H1 (cell line): ENCODE measurements at regions not wholly inside any gene's neighbourhood (a gene's known extent, or its start where the extent isn't known, plus 50 kb on each side); places are given as distances from the start of the nearest gene placed in this dataset.

Experiments
- CTCF ChIA-PET: fragments of 300-600 bp; sonication (Branson Sonifier 250); formaldehyde crosslinking; loops from one replicate; lab custom pipeline; 2021; ENCODE audit not compliant: partially characterized antibody; lab: Charles Lee
- POLR2A ChIA-PET: fragments of 300-600 bp; sonication (Branson Sonifier 250); formaldehyde crosslinking; loops from one replicate; lab custom pipeline; 2021; ENCODE audit warnings: inconsistent platforms; ENCODE audit not compliant: partially characterized antibody; lab: Charles Lee
- DNase-seq, 2 experiments: peaks; one replicate each; pipeline versions ENCODE4 v3.0.0 to v3.0.0-alpha.2; 2010 to 2022; ENCODE audit warnings: low spot score in 2 of 2, low read depth in 1 of 2, mixed read lengths in 1 of 2
- FAIRE-seq: peaks from 2 replicates; lab custom pipeline; 2011; peaks lifted over from hg19 to GRCh38; lab: Jason Lieb, UNC
- H2AFZ ChIP-seq: 2 replicates; pipeline ENCODE4 v1.8.1; 2012; ENCODE audit warnings: low read length, inconsistent platforms
- H2AK5ac ChIP-seq: 2 replicates; pipeline ENCODE4 v1.6.1; 2013; ENCODE audit warnings: low read depth, low read length
- H2BK120ac ChIP-seq: replicated peaks from 2 replicates; pipeline ENCODE3; 2013; ENCODE audit warnings: low read depth, low read length, inconsistent platforms
- H2BK12ac ChIP-seq: 2 replicates; pipeline ENCODE4 v1.6.1; 2013; ENCODE audit warnings: low read depth, low read length
- H2BK15ac ChIP-seq: 2 replicates; pipeline ENCODE4 v1.6.1; 2013; ENCODE audit warnings: low read length
- H2BK20ac ChIP-seq: 2 replicates; pipeline ENCODE4 v1.6.1; 2013; ENCODE audit warnings: low read length
- H2BK5ac ChIP-seq: 2 replicates; pipeline ENCODE4 v1.6.1; 2013; ENCODE audit warnings: low read depth, low read length
- H3K14ac ChIP-seq: 2 replicates; pipeline ENCODE4 v1.6.1; 2013; ENCODE audit warnings: inconsistent platforms; ENCODE audit not compliant: insufficient read length
- H3K18ac ChIP-seq: 2 replicates; pipeline ENCODE4 v1.6.1; 2013; ENCODE audit warnings: low read length; ENCODE audit errors: extremely low read depth
- H3K23ac ChIP-seq: 2 replicates; pipeline ENCODE4 v1.6.1; 2013; ENCODE audit warnings: inconsistent platforms; ENCODE audit not compliant: insufficient read length
- H3K23me2 ChIP-seq: 2 replicates; pipeline ENCODE4 v1.6.1; 2013; ENCODE audit warnings: low read depth, low read length
- H3K27ac ChIP-seq: 2 replicates; pipeline ENCODE4 v1.6.1; 2011; ENCODE audit warnings: low read depth, low read length, inconsistent platforms
- H3K27me3 ChIP-seq, 4 experiments: replicated peaks in 1 of 4; 1 replicate in 1 of 4; 2 replicates in 3 of 4; pipeline versions ENCODE4 v1.6.1 to v1.8.1; 2011 to 2013; ENCODE audit warnings: low read length in 3 of 4, mild to moderate bottlenecking in 3 of 4, inconsistent platforms in 2 of 4, mixed read lengths in 2 of 4, moderate library complexity in 1 of 4; ENCODE audit not compliant: control insufficient read depth in 3 of 4, insufficient read depth in 3 of 4; ENCODE audit errors: extremely low read depth in 1 of 4
- H3K36me3 ChIP-seq, 4 experiments: 2 replicates each; pipeline versions ENCODE4 v1.6.1 to v1.8.1; 2011 to 2013; ENCODE audit warnings: mild to moderate bottlenecking in 4 of 4, low read length in 3 of 4, moderate library complexity in 2 of 4, control low read depth in 1 of 4, inconsistent platforms in 1 of 4; ENCODE audit not compliant: insufficient read depth in 4 of 4, control insufficient read depth in 2 of 4
- H3K4ac ChIP-seq: replicated peaks from 2 replicates; pipeline ENCODE3; 2013; ENCODE audit warnings: low read length, low read depth, mixed read lengths, inconsistent platforms; ENCODE audit not compliant: insufficient read length
- H3K4me1 ChIP-seq, 4 experiments: replicated peaks in 1 of 4; 1 replicate in 1 of 4; 2 replicates in 3 of 4; pipeline versions ENCODE4 v1.6.1 to v1.8.1; 2011 to 2013; ENCODE audit warnings: low read length in 3 of 4, inconsistent platforms in 2 of 4, mixed read lengths in 1 of 4; ENCODE audit not compliant: insufficient read depth in 4 of 4, control insufficient read depth in 3 of 4
- H3K4me2 ChIP-seq, 2 experiments: 2 replicates each; pipeline versions ENCODE4 v1.6.1 to v1.8.1; 2011 to 2013; ENCODE audit warnings: low read depth in 2 of 2, low read length in 2 of 2, control low read depth in 1 of 2, inconsistent platforms in 1 of 2, mild to moderate bottlenecking in 1 of 2; ENCODE audit not compliant: insufficient read depth in 1 of 2
- H3K4me3 ChIP-seq, 4 experiments: fragments of 200-600, 300-600 bp in 1 of 4; sonication (generic), shearing (Covaris generic), sonication (Bioruptor Twin) in 1 of 4; 2 replicates each; pipeline versions ENCODE4 v1.5.1 to v1.8.1; 2011 to 2016; ENCODE audit warnings: low read length in 4 of 4, low read depth in 3 of 4, control low read depth in 2 of 4, inconsistent platforms in 2 of 4, mild to moderate bottlenecking in 2 of 4, mixed read lengths in 1 of 4, moderate library complexity in 1 of 4; ENCODE audit not compliant: insufficient read depth in 2 of 4; ENCODE audit errors: extremely low read depth in 1 of 4
- H3K56ac ChIP-seq: replicated peaks from 2 replicates; pipeline ENCODE3; 2013; ENCODE audit warnings: low read depth, mild to moderate bottlenecking, mixed read lengths, low read length, inconsistent platforms; ENCODE audit not compliant: insufficient read length
- H3K79me1 ChIP-seq: 2 replicates; pipeline ENCODE4 v1.6.1; 2013; ENCODE audit warnings: low read depth, low read length, control low read depth
- H3K79me2 ChIP-seq, 2 experiments: 2 replicates each; pipeline versions ENCODE4 v1.6.1 to v1.8.1; 2012 to 2013; ENCODE audit warnings: low read length in 2 of 2, mild to moderate bottlenecking in 2 of 2, inconsistent platforms in 1 of 2; ENCODE audit not compliant: insufficient read depth in 2 of 2, control insufficient read depth in 1 of 2
- H3K9ac ChIP-seq, 4 experiments: replicated peaks in 1 of 4; 1 replicate in 1 of 4; 2 replicates in 3 of 4; pipeline versions ENCODE4 v1.6.1 to v1.8.1; 2011 to 2013; ENCODE audit warnings: low read depth in 3 of 4, low read length in 3 of 4, control low read depth in 2 of 4, mild to moderate bottlenecking in 2 of 4, moderate library complexity in 2 of 4, inconsistent platforms in 1 of 4; ENCODE audit errors: extremely low read depth in 1 of 4
- H3K9me3 ChIP-seq, 2 experiments: 2 replicates each; pipeline versions ENCODE4 v1.6.1 to v1.8.1; 2012 to 2013; ENCODE audit warnings: mild to moderate bottlenecking in 2 of 2, moderate library complexity in 2 of 2, control low read depth in 1 of 2, inconsistent platforms in 1 of 2, low read depth in 1 of 2, low read length in 1 of 2, mixed read lengths in 1 of 2; ENCODE audit not compliant: insufficient read depth in 2 of 2
- H4K20me1 ChIP-seq, 2 experiments: replicated peaks in 1 of 2; 2 replicates each; pipeline versions ENCODE3 to v1.8.1; 2011 to 2013; ENCODE audit warnings: inconsistent platforms in 2 of 2, low read length in 2 of 2, mild to moderate bottlenecking in 1 of 2; ENCODE audit not compliant: insufficient read depth in 2 of 2, control insufficient read depth in 1 of 2
- H4K5ac ChIP-seq: 2 replicates; pipeline ENCODE4 v1.6.1; 2013; ENCODE audit warnings: low read length, low read depth, mixed read lengths, inconsistent platforms; ENCODE audit not compliant: insufficient read length
- H4K8ac ChIP-seq: 2 replicates; pipeline ENCODE4 v1.8.0; 2013; ENCODE audit warnings: mild to moderate bottlenecking, moderate library complexity, low read length, inconsistent platforms; ENCODE audit not compliant: insufficient read depth; ENCODE audit errors: extremely low read depth
- H4K91ac ChIP-seq: replicated peaks from 2 replicates; pipeline ENCODE3; 2013; ENCODE audit warnings: low read length, mixed read lengths, inconsistent platforms; ENCODE audit not compliant: insufficient read length
- ASH2L ChIP-seq: fragments of 200-600, 300-600 bp; sonication (generic); IDR thresholded peaks from one replicate; pipeline ENCODE4 v1.7.1; 2017; ENCODE audit warnings: low read length
- BCL11A ChIP-seq, 2 experiments: IDR thresholded peaks; one replicate each; pipeline ENCODE4 v1.6.1; 2011; ENCODE audit warnings: low read depth in 2 of 2, low read length in 2 of 2, mild to moderate bottlenecking in 2 of 2
- JUN ChIP-seq: IDR thresholded peaks from 2 replicates; pipeline ENCODE4 v1.6.1; 2011; ENCODE audit warnings: low read depth, mild to moderate bottlenecking, improper control_type of control experiment, low read length
- WGBS, 2 experiments: shearing (Covaris generic) in 1 of 2; methylation state at CpG; one replicate each; pipeline versions ENCODE4 v1.1.6 to v1.1.7; 2013 to 2015; ENCODE audit warnings: low lambda C conversion rate in 2 of 2, mixed read lengths in 2 of 2, inconsistent platforms in 1 of 2, low coverage in 1 of 2, missing lambda C conversion rate in 1 of 2; ENCODE audit not compliant: insufficient replicate concordance in 2 of 2, insufficient coverage in 1 of 2, insufficient read length in 1 of 2; ENCODE audit errors: extremely low coverage in 1 of 2, missing lambda C conversion rate in 1 of 2; 5-methylcytosine and 5-hydroxymethylcytosine counted together

- H2BK5ac ChIP-seq = no peak overlapping the region
- H2AFZ ChIP-seq = no peak overlapping the region
- WGBS, 2 experiments = 94% methylated on average over 7 of the region's 7 CpGs; no CpG with 5 or more reads in 1 of the 2 experiments
- peak in 1 of 2 experiments; percentile 29 for DNase-seq
- no peak overlapping the region for H3K9ac ChIP-seq
- no peak overlapping the region for H3K14ac ChIP-seq
- 0 out of 2 replicates have a peak, but pooled peaks cover 2% of the 10 kb centered on the region for H3K79me1 ChIP-seq
- no peak overlapping the region for H3K56ac ChIP-seq
- H4K5ac ChIP-seq = no peak overlapping the region
- H3K9me3 ChIP-seq = no peaks in the 10 kb centered on the region
- TF ChIP-seq BCL11A (IDR thresholded peaks at IDR 0.05; ENCODE audit: low read depth in 2 of 2, low read length in 2 of 2) = no peak
- no peak for TF ChIP-seq ASH2L
- no peak for TF ChIP-seq JUN
- no peak overlapping the region for H3K27ac ChIP-seq
- H3K4me2 ChIP-seq = peak overlapping the region in 1 of 2 experiments; percentile 83; a peak in 1 of 4 replicates
- no peak overlapping the region for H2BK15ac ChIP-seq
- POLR2A ChIA-PET = no interaction called here
- H3K4me1 ChIP-seq = peaks cover 3 to 28% (median 12%) of the 10 kb centered on the region in 4 experiments
- H2BK12ac ChIP-seq = no peak overlapping the region
- CTCF ChIA-PET = interaction anchor here (1.0 to 1.4 kb wide), 2 partner anchors 10 to 54 kb away, joined by 3 read pairs; no protein-coding TSS in a partner anchor
- H3K4ac ChIP-seq = no peak overlapping the region
- no peak overlapping the region for H2AK5ac ChIP-seq
- peaks cover 0 to 10% (median 2%) of the 10 kb centered on the region in 4 experiments; a peak in 3 of 7 replicates for H3K27me3 ChIP-seq
- H3K23ac ChIP-seq = no peak overlapping the region
- FAIRE-seq = no peak
- no peak overlapping the region for H3K18ac ChIP-seq
- H3K4me3 ChIP-seq = no peak overlapping the region
- peaks cover 12% of the 10 kb centered on the region for H3K23me2 ChIP-seq
- no peaks in the 10 kb centered on the region for H3K36me3 ChIP-seq
- H4K8ac ChIP-seq = no peak overlapping the region
- H2BK20ac ChIP-seq = no peak overlapping the region; the same call in 1 of the 2 replicates
- no peaks in the 10 kb centered on the region for H3K79me2 ChIP-seq
- H4K91ac ChIP-seq = no peak overlapping the region
- peaks cover 0 to 8% of the 10 kb centered on the region in 2 experiments for H4K20me1 ChIP-seq
- H2BK120ac ChIP-seq = no peak overlapping the region
Measured at GRCh38 chr21:38912102-38912629, 106.4 kb downstream of the ETS2 start.
